ENCODE measurements at regions not wholly inside any gene's neighbourhood (a gene's known extent, or its start where the extent isn't known, plus 50 kb on each side); places are given as distances from the start of the nearest gene placed in this dataset.
"Not testable (repeated sequence)": the region's sequence is repeated elsewhere in the genome, so short reads cannot be mapped to it uniquely, and the experiment has no call there.

DNA sequence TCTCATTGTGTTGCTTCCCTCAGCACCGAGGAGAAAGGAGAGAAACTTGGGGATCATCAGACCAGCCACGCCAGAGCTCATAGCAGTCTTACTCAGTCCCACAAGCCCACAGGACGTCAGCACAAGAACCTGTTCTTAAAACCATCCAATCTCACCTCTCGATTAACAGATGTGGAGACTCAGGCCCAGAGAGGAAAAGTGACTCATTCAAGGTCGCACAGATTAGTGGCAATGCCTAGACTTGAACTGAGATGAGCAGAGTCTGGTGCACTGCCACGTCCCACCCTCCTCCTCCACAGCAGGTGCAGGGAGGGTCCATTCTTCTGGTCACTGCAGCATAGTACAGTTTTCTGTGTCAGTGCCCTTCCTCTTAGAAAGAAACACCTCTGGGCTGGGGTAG, 154.9 kb upstream of the PZP start:
- Mint-ChIP-seq H3K27ac (no peak overlapping the region), H3K4me3 (no peak overlapping the region), H3K4me1 (peaks cover 11% of the 10 kb centered on the region), H3K36me3 (no peaks in the 10 kb centered on the region), H3K27me3 (ENCODE audit: low read depth) (no peaks in the 10 kb centered on the region), H3K9me3 (peaks cover 7% of the 10 kb centered on the region)
- no peak for DNase-seq (ENCODE audit: low spot score in 2 of 2, unreplicated experiment in 2 of 2)
- no peak for TF ChIP-seq CTCF (IDR thresholded peaks at IDR 0.05; ENCODE audit: unreplicated experiment)

- no peak overlapping the region for H3K4me3 Mint-ChIP-seq
- H3K9me3 Mint-ChIP-seq, result peaks cover 12% of the 10 kb centered on the region
- H3K27ac Mint-ChIP-seq, result no peak overlapping the region
- no peak for DNase-seq (ENCODE audit: low spot score in 2 of 2, unreplicated experiment in 2 of 2)
- no peak for TF ChIP-seq CTCF (IDR thresholded peaks at IDR 0.05; ENCODE audit: unreplicated experiment)
- no peaks in the 10 kb centered on the region for H3K27me3 Mint-ChIP-seq (ENCODE audit: low read depth)
- H3K4me1 Mint-ChIP-seq, result peaks cover 11% of the 10 kb centered on the region
- no peaks in the 10 kb centered on the region for H3K36me3 Mint-ChIP-seq
Observed at GRCh38 chr12:9361879-9362326, 153.7 kb upstream of the PZP start.

GRCh38 chr12:9354009-9354754, 146.0 kb upstream of the PZP start:
- not testable (repeated sequence) for DNase-seq (ENCODE audit: low spot score in 2 of 2, unreplicated experiment in 2 of 2); H3K4me1 Mint-ChIP-seq; H3K27ac Mint-ChIP-seq; H3K4me3 Mint-ChIP-seq; H3K27me3 Mint-ChIP-seq (ENCODE audit: low read depth); H3K36me3 Mint-ChIP-seq
- peaks cover 38% of the 10 kb centered on the region for H3K9me3 Mint-ChIP-seq

DNA sequence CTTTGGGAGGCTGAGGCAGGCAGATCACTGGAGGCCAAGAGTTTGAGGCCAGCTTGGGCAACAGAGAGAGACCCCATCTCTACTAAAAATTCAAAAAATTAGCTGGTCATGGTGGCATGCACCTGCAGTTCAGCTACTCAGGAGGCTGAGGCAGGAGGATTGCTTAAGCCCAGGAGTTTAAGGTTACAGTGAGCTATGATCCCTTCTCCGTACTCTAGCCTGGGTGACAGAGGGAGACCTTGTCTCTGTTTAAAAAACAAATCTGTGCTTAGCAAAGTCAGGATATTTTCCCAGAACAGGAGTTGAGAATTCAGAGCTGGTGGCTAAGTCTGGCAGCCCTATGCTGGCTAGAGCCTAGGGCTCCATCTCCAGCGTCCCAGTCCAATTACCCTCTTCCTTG, 142.9 kb upstream of the PZP start:
- H3K9me3 Mint-ChIP-seq, result peaks cover 22% of the 10 kb centered on the region
- DNase-seq (ENCODE audit: low spot score in 2 of 2, unreplicated experiment in 2 of 2), result no peak
- H3K27ac Mint-ChIP-seq, result no peak overlapping the region
- H3K4me3 Mint-ChIP-seq, result no peak overlapping the region
- H3K36me3 Mint-ChIP-seq, result no peaks in the 10 kb centered on the region
- H3K4me1 Mint-ChIP-seq, result no peaks in the 10 kb centered on the region
- no peaks in the 10 kb centered on the region for H3K27me3 Mint-ChIP-seq (ENCODE audit: low read depth)
- TF ChIP-seq CTCF (IDR thresholded peaks at IDR 0.05; ENCODE audit: unreplicated experiment), result no peak

DNA sequence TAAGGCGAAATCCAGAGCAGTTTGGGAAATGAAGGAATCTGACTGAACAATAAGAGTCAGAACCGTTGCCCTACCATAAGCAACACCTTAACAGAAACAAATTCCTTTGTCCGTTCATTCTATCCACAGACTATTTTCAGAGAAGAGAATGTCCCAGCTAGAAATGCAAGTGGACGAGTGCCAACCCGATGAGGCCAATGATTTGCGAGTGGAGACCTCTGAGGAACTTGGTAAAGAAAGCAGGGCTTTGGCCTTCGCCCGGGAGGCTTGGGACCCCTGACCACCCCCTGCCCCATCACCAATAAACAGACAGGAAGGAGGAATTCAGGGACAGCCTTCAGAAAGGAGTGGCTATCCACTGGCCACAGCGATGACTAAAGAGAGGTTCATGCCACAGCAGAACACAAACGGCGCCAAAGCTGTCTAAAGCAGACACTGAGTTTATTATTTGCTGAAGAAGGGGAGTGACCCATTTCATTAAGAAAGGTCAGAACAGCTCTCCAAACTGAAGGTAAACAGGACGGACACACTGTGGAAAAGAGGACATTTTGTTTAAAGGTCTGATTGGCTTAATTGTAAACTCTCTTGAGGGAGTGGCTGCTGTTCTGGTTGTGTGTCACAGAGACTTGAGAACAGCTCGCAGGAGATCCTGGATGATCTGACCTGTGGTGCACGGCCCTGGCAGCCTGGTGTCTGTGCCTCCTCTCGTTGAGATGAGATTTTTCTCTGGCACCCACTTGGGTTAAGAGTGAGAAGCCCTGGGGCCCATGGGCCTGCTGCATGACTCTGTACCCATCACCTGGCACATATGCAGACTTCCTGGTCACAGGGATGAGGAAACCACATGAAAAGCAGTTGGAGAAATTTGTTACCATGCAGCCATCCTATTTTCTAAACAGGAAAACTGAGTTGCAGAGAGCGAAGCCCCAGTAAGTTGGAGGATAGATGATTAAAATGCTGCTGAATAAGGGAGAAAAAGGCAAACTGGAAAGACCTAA, 142.0 kb upstream of the PZP start:
- Mint-ChIP-seq H3K4me3 (no peak overlapping the region), H3K36me3 (no peaks in the 10 kb centered on the region), H3K4me1 (peaks cover 1% of the 10 kb centered on the region), H3K27ac (no peak overlapping the region), H3K27me3 (ENCODE audit: low read depth) (no peaks in the 10 kb centered on the region), H3K9me3 (peaks cover 21% of the 10 kb centered on the region)
- TF ChIP-seq CTCF (IDR thresholded peaks at IDR 0.05; ENCODE audit: unreplicated experiment), result no peak
- DNase-seq (ENCODE audit: low spot score in 2 of 2, unreplicated experiment in 2 of 2), result no peak

All from mesothelial cell of epicardium (in vitro differentiated cells).